GM19455 (cell line): ENCODE measurements at regions not wholly inside any gene's neighbourhood (a gene's known extent, or its start where the extent isn't known, plus 50 kb on each side); places are given as distances from the start of the nearest gene placed in this dataset.

Experiments used
- ATAC-seq: cut with Tn5 transposase; IDR thresholded peaks from one replicate; pipeline ENCODE4 v1.9.1; 2021; ENCODE audit not compliant: unreplicated experiment

GRCh38 chr6:62672989-62673388 is 387.0 kb upstream of the KHDRBS2 start:
- no peak for ATAC-seq

DNA sequence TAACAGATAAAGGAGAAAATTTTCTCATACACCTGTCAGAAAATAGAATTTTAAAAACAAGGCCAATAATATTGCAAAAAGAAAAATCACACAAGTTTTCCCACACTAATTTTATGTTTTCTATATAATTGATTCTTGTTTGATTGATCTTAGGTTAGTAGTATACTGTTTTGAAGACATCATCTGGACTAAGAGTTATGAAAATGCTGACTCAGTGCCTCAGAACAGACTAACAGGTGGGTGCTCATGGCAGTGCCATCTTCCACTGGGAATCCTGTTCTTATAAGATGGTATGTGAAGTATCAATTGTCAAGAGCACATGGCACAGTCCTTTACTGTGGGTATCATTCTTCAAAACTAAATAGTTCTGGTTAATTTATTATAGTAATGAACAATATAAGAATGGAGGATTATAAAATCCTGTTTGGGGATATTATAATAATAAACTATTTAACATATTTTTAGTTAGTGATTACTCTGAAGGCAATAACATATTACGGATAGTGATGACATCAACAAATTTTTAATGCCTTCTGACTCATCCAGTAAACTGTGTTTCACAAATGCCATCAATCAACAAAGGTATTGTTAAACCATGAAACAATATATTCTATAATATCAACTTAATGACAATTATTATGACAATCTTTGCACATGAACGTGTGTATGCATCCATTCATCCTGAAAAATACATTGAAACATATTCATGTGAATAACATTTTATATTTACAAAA is 384.6 kb upstream of the KHDRBS2 start:
- no peak for ATAC-seq

GRCh38 chr6:62669831-62670230 is 383.8 kb upstream of the KHDRBS2 start:
- no peak for ATAC-seq

GRCh38 chr6:62652692-62653328 is 366.8 kb upstream of the KHDRBS2 start:
- ATAC-seq: no peak

DNA sequence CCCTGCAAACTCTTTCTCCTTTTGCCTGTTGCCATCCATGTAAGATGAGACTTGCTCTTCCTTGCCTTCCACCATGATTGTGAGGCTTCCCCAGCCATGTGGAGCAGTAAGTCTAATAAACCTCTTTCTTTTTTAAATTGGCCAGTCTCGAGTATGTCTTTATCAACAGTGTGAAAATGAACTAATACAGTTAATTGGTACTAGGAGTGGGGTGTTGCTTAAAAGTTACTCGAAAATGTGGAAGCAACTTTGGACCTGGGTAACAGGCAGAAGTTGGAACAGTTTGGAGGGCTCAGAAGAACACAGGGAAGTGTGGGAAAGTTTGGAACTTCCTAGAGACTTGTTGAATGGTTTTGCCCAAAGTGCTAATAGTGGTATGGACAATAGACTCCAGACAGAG is 359.2 kb upstream of the KHDRBS2 start:
- ATAC-seq: no peak

- ATAC-seq: no peak
Measured at GRCh38 chr6:62640749-62641148, 354.7 kb upstream of the KHDRBS2 start.

- no peak for ATAC-seq
Measured at GRCh38 chr6:62626661-62627060, 340.6 kb upstream of the KHDRBS2 start.

DNA sequence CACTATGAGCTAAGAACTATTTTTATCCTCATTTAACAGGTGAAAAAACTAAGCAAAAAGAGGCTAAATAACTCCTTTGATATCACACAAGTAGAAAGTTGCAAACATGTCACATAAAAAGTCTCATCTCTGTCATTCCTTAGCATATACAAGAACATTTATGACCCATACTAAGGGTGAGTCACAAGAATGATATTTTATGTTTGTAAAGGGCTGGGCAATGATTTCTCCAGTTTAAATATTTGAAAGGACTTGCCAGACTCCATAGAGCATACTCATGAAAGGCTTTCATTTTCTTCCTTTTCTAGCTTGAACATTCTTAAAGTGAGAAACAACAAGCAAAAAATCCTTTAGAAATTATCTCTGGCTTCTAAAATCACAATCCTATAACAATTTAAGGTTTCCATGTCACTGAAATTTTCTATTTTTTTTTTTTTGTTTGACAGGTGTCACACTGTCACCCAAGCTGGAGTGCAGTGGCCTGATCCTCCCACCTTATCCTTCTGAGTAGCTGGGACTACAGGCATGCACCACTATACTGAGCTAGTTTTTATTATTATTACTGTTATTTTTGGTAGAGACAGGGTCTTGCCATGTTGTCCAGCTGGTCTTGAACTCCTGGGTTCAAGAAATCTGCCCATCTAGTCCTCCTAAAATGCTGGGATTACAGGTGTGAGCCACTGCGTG is 338.0 kb upstream of the KHDRBS2 start:
- ATAC-seq: no peak

- ATAC-seq: no peak
Measured at GRCh38 chr6:62615366-62616015, 329.5 kb upstream of the KHDRBS2 start.

DNA sequence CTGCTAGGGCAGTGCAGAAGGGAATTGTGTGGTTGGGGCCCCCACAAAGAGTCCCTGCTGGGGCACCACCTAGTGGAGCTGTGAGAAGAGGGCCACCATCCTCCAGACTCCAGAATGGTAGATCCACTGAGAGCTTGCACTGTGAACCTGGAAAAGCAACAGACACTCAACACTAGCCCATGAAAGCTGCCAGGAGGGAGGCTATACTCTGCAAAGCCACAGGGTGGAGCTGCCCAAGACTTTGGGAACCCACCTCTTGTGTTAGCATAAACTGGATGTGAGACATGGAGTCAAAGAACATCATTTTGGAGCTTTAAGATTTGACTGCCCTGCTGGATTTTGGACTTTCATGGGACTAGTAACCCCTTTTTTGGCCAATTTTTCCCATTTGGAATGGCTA is 328.4 kb upstream of the KHDRBS2 start:
- no peak for ATAC-seq

DNA sequence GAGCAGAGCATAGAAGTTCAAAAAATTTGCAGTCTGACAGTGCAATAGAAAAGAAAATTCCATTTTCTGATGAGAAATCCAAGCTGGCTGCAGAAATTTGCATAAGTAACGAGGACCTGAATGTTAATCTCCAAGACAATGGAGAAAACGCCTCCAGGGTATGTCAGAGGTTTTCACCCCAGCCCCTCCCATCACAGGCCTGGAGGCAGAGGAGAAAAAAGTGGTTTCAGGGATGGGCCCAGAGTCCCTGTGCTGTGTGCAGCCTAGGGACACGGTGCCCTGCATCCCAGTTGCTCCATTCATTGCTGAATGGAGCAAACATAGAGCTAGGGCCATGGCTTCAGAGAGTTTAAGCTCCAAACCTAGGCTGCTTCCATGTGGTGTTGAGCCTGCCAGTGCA is 327.9 kb upstream of the KHDRBS2 start:
- ATAC-seq: no peak

- ATAC-seq: no peak
Measured at GRCh38 chr6:62612471-62612870, 326.4 kb upstream of the KHDRBS2 start.

DNA sequence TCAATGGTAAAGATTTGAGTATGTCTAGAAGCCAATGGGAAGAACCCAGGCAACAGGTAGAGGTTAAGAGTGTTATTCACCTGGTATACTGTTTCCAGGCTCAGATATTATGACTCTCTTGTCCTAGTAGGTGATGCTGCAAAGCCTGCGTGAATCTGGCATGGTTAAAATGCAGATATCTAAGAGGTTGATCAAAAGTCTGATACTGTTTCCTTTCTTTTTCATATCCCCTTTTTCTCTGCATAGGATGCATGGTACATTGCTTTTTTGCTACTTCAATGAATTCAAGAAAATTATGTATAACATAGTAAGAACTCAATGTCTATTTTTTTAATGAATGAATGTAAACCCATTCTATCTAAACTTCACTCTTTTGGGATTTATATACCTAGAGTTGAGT is 284.3 kb upstream of the KHDRBS2 start:
- no peak for ATAC-seq

DNA sequence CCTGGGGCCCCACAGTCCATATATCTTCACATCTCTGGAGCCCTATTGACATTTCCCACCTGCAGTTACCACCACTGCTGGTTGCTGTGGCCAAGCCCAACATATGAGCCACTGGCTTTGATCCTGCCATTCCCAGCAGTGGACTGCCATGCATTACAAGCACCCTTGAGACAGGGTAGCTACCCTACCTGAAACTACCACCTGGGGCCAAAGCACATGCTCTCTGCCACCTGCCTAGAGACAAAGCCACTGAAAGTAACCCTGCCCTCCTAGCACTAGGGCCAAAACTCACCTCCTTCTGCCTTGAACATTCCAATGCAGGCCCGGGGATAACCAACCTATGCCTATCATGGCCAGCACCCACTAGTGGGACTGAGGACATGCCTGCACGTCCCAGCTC is 255.5 kb upstream of the KHDRBS2 start:
- ATAC-seq: no peak

GRCh38 chr6:62530985-62531384 is 245.0 kb upstream of the KHDRBS2 start:
- no peak for ATAC-seq

GRCh38 chr6:62528894-62529526 is 243.0 kb upstream of the KHDRBS2 start:
- ATAC-seq: no peak

GRCh38 chr6:62523630-62524029 is 237.6 kb upstream of the KHDRBS2 start:
- no peak for ATAC-seq

DNA sequence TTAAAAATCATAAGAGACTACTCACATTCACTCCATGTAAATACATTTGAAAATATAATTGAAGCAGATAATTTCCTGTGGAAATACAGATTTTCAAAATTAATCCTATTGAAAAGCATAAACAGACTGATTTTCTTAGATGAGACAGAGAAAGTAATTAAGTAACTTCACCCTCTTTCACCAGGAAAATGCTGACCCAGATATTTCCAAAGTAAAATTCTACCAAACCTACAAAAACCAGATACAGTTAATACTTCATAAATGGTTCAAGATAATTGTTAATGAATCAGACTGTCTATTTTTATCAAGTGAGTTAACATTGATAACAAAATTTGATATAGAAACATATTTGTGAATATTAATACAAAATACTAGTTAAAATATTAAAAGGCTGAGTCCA is 233.5 kb upstream of the KHDRBS2 start:
- ATAC-seq: no peak

- ATAC-seq: no peak
Measured at GRCh38 chr6:62516291-62517141, 230.5 kb upstream of the KHDRBS2 start.

GRCh38 chr6:62492192-62492822 is 206.3 kb upstream of the KHDRBS2 start:
- ATAC-seq: no peak
